ENCODE measurements at regions not wholly inside any gene's neighbourhood (a gene's known extent, or its start where the extent isn't known, plus 50 kb on each side); places are given as distances from the start of the nearest gene placed in this dataset.

- Mint-ChIP-seq H3K36me3 (ENCODE audit: low read depth, unreplicated experiment) (no peaks in the 10 kb centered on the region), H3K4me3 (ENCODE audit: unreplicated experiment) (no peak overlapping the region), H3K27ac (ENCODE audit: unreplicated experiment) (no peak overlapping the region), H3K4me1 (ENCODE audit: low read depth, unreplicated experiment) (peaks cover 3% of the 10 kb centered on the region), H3K9me3 (ENCODE audit: unreplicated experiment) (no peaks in the 10 kb centered on the region), H3K27me3 (ENCODE audit: low read depth, unreplicated experiment) (no peaks in the 10 kb centered on the region)
- Histone ChIP-seq H3K27ac (ENCODE audit: low read depth, low read length) (no peak overlapping the region), H3K4me2 (ENCODE audit: low read length) (no peak overlapping the region), H3K27me3 (ENCODE audit: insufficient read depth, low read length) (no peaks in the 10 kb centered on the region), H3K4me1 (ENCODE audit: insufficient read depth, low read length) (no peaks in the 10 kb centered on the region), H3K36me3 (ENCODE audit: insufficient read depth, low read length) (no peaks in the 10 kb centered on the region), H3K4me3 (ENCODE audit: insufficient read depth, low read depth, low read length) (no peak overlapping the region), H3K9ac (ENCODE audit: low read length) (no peak overlapping the region), H4K20me1 (ENCODE audit: insufficient read depth, low read length) (no peaks in the 10 kb centered on the region), H2AFZ (ENCODE audit: low read depth, low read length) (no peak overlapping the region), H3K9me3 (ENCODE audit: insufficient read depth, low read depth, low read length) (no peaks in the 10 kb centered on the region), H3K79me2 (ENCODE audit: insufficient read depth, low read length) (no peaks in the 10 kb centered on the region)
- no peak for FAIRE-seq
- DNase-seq (ENCODE audit: low read depth), result no peak
- TF ChIP-seq EZH2 (IDR thresholded peaks at IDR 0.05; ENCODE audit: insufficient read depth, low read length), result no peak
- TF ChIP-seq CTCF (IDR thresholded peaks at IDR 0.05; ENCODE audit: insufficient read depth, low read depth, low read length), result no peak
Observed at GRCh38 chr7:52302765-52303520, 732.5 kb upstream of the POM121L12 start.

GRCh38 chr7:52297128-52297527 lies 738.3 kb upstream of the POM121L12 start:
- H3K27me3 Mint-ChIP-seq (ENCODE audit: low read depth, unreplicated experiment), result no peaks in the 10 kb centered on the region
- H3K4me1 Mint-ChIP-seq (ENCODE audit: low read depth, unreplicated experiment), result peaks cover 3% of the 10 kb centered on the region
- no peak overlapping the region for H3K27ac Mint-ChIP-seq (ENCODE audit: unreplicated experiment)
- H3K27me3 ChIP-seq (ENCODE audit: insufficient read depth, low read length), result no peaks in the 10 kb centered on the region
- no peak overlapping the region for H3K9ac ChIP-seq (ENCODE audit: low read length)
- no peak for FAIRE-seq
- DNase-seq (ENCODE audit: low read depth), result no peak
- H3K27ac ChIP-seq (ENCODE audit: low read depth, low read length), result no peak overlapping the region
- H3K4me1 ChIP-seq (ENCODE audit: insufficient read depth, low read length), result no peaks in the 10 kb centered on the region
- H4K20me1 ChIP-seq (ENCODE audit: insufficient read depth, low read length), result no peaks in the 10 kb centered on the region
- H3K4me2 ChIP-seq (ENCODE audit: low read length), result no peak overlapping the region
- no peak overlapping the region for H2AFZ ChIP-seq (ENCODE audit: low read depth, low read length)
- no peak overlapping the region for H3K4me3 ChIP-seq (ENCODE audit: insufficient read depth, low read depth, low read length)
- H3K36me3 ChIP-seq (ENCODE audit: insufficient read depth, low read length), result no peaks in the 10 kb centered on the region
- TF ChIP-seq EZH2 (IDR thresholded peaks at IDR 0.05; ENCODE audit: insufficient read depth, low read length) (no peak), CTCF (IDR thresholded peaks at IDR 0.05; ENCODE audit: insufficient read depth, low read depth, low read length) (no peak)
- no peaks in the 10 kb centered on the region for H3K36me3 Mint-ChIP-seq (ENCODE audit: low read depth, unreplicated experiment)
- no peaks in the 10 kb centered on the region for H3K9me3 Mint-ChIP-seq (ENCODE audit: unreplicated experiment)
- H3K4me3 Mint-ChIP-seq (ENCODE audit: unreplicated experiment), result no peak overlapping the region
- no peaks in the 10 kb centered on the region for H3K79me2 ChIP-seq (ENCODE audit: insufficient read depth, low read length)
- no peaks in the 10 kb centered on the region for H3K9me3 ChIP-seq (ENCODE audit: insufficient read depth, low read depth, low read length)

GRCh38 chr7:52294942-52295341 lies 740.5 kb upstream of the POM121L12 start:
- no peak overlapping the region for H3K4me3 ChIP-seq (ENCODE audit: insufficient read depth, low read depth, low read length)
- no peak for DNase-seq (ENCODE audit: low read depth)
- no peaks in the 10 kb centered on the region for H3K9me3 ChIP-seq (ENCODE audit: insufficient read depth, low read depth, low read length)
- H3K4me3 Mint-ChIP-seq (ENCODE audit: unreplicated experiment), result no peak overlapping the region
- no peaks in the 10 kb centered on the region for H4K20me1 ChIP-seq (ENCODE audit: insufficient read depth, low read length)
- no peak for FAIRE-seq
- no peak overlapping the region for H3K27ac Mint-ChIP-seq (ENCODE audit: unreplicated experiment)
- no peaks in the 10 kb centered on the region for H3K27me3 ChIP-seq (ENCODE audit: insufficient read depth, low read length)
- H3K79me2 ChIP-seq (ENCODE audit: insufficient read depth, low read length), result no peaks in the 10 kb centered on the region
- H3K9ac ChIP-seq (ENCODE audit: low read length), result no peak overlapping the region
- H3K4me2 ChIP-seq (ENCODE audit: low read length), result no peak overlapping the region
- H2AFZ ChIP-seq (ENCODE audit: low read depth, low read length), result no peak overlapping the region
- H3K4me1 Mint-ChIP-seq (ENCODE audit: low read depth, unreplicated experiment), result peaks cover 3% of the 10 kb centered on the region
- H3K27ac ChIP-seq (ENCODE audit: low read depth, low read length), result no peak overlapping the region
- no peaks in the 10 kb centered on the region for H3K36me3 ChIP-seq (ENCODE audit: insufficient read depth, low read length)
- H3K4me1 ChIP-seq (ENCODE audit: insufficient read depth, low read length), result no peaks in the 10 kb centered on the region
- no peaks in the 10 kb centered on the region for H3K27me3 Mint-ChIP-seq (ENCODE audit: low read depth, unreplicated experiment)
- H3K36me3 Mint-ChIP-seq (ENCODE audit: low read depth, unreplicated experiment), result no peaks in the 10 kb centered on the region
- no peak for TF ChIP-seq CTCF (IDR thresholded peaks at IDR 0.05; ENCODE audit: insufficient read depth, low read depth, low read length)
- no peak for TF ChIP-seq EZH2 (IDR thresholded peaks at IDR 0.05; ENCODE audit: insufficient read depth, low read length)
- H3K9me3 Mint-ChIP-seq (ENCODE audit: unreplicated experiment), result no peaks in the 10 kb centered on the region

All from astrocyte (in vitro differentiated cells and primary cell).